Uterus (tissue), 3 donors: ENCODE measurements at regions not wholly inside any gene's neighbourhood (a gene's known extent, or its start where the extent isn't known, plus 50 kb on each side); places are given as distances from the start of the nearest gene placed in this dataset.

ENCODE experiments used
- DNase-seq, 2 donors: peaks; one replicate each; pipeline ENCODE4 v3.0.0-alpha.2; 2019 to 2020
- H3K27ac ChIP-seq, 2 donors: fragments of 200-600 bp; sonication (generic); 1 replicate in 1 of 2; 2 replicates in 1 of 2; pipeline ENCODE4 v1.5.1; 2016 to 2018
- H3K27me3 ChIP-seq, 2 donors: fragments of 200-600 bp; sonication (generic); one replicate each; pipeline ENCODE4 v1.5.1; 2018 to 2019; ENCODE audit warnings: control low read depth in 1 of 2
- H3K36me3 ChIP-seq, 2 donors: fragments of 200-600 bp; sonication (generic); one replicate each; pipeline ENCODE4 v1.5.1; 2019; ENCODE audit warnings: control low read depth in 1 of 2
- H3K4me1 ChIP-seq, 2 donors: fragments of 200-600 bp; sonication (generic); one replicate each; pipeline ENCODE4 v1.5.1; 2018 to 2019; ENCODE audit warnings: control low read depth in 1 of 2
- H3K4me3 ChIP-seq, 2 donors: fragments of 200-600 bp; sonication (generic); 1 replicate in 1 of 2; 2 replicates in 1 of 2; pipeline ENCODE4 v1.5.1; 2018 to 2019; ENCODE audit warnings: mild to moderate bottlenecking in 1 of 2
- H3K9me3 ChIP-seq, 2 donors: fragments of 200-600 bp; sonication (generic); one replicate each; pipeline ENCODE4 v1.5.1; 2019; ENCODE audit warnings: control low read depth in 1 of 2
- POLR2A ChIP-seq, 2 donors: fragments of 450-650 bp; IDR thresholded peaks; one replicate each; pipeline ENCODE4 v1.6.1; 2016; ENCODE audit warnings: antibody characterized with exemption in 2 of 2, mild to moderate bottlenecking in 1 of 2, moderate library complexity in 1 of 2
- intact Hi-C: fragments of 100-400 bp; cut with DNase I; formaldehyde crosslinking; loops from one replicate; pipeline ENCODE4 v1.15.1; 2023; ENCODE audit warnings: low total_unique reads
- TF ChIP-seq, protein P1 (sequence below), 4 experiments: fragments of 200-600 bp in 2 of 4; fragments of 450-650 bp in 2 of 4; sonication (generic) in 2 of 4; IDR thresholded peaks; one replicate each; pipeline ENCODE4 v1.5.1; 2016 to 2019; ENCODE audit warnings: antibody characterized with exemption in 4 of 4, mild to moderate bottlenecking in 2 of 4, moderate library complexity in 1 of 4
- donor health status: DM: yes; HTN: yes; CAD: no.

- H3K4me1 ChIP-seq, result no peaks in the 10 kb centered on the region
- no peaks in the 10 kb centered on the region for H3K27me3 ChIP-seq
- TF ChIP-seq, protein P1, sequence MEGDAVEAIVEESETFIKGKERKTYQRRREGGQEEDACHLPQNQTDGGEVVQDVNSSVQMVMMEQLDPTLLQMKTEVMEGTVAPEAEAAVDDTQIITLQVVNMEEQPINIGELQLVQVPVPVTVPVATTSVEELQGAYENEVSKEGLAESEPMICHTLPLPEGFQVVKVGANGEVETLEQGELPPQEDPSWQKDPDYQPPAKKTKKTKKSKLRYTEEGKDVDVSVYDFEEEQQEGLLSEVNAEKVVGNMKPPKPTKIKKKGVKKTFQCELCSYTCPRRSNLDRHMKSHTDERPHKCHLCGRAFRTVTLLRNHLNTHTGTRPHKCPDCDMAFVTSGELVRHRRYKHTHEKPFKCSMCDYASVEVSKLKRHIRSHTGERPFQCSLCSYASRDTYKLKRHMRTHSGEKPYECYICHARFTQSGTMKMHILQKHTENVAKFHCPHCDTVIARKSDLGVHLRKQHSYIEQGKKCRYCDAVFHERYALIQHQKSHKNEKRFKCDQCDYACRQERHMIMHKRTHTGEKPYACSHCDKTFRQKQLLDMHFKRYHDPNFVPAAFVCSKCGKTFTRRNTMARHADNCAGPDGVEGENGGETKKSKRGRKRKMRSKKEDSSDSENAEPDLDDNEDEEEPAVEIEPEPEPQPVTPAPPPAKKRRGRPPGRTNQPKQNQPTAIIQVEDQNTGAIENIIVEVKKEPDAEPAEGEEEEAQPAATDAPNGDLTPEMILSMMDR (IDR thresholded peaks at IDR 0.05), result no peak
- no peak for TF ChIP-seq POLR2A (IDR thresholded peaks at IDR 0.05)
- H3K27ac ChIP-seq, result no peak overlapping the region
- DNase-seq, result no peak
- no peaks in the 10 kb centered on the region for H3K36me3 ChIP-seq
- H3K4me3 ChIP-seq, result no peak overlapping the region
- intact Hi-C loops, result no loop called here
- H3K9me3 ChIP-seq, result no peaks in the 10 kb centered on the region
Measured at GRCh38 chr18:33854827-33855139, 276.8 kb downstream of the ASXL3 start.

- no peaks in the 10 kb centered on the region for H3K36me3 ChIP-seq
Measured at GRCh38 chr18:33854086-33854826, 276.2 kb downstream of the ASXL3 start.

GRCh38 chr18:33853187-33853586, 275.2 kb downstream of the ASXL3 start:
- intact Hi-C loops, result no loop called here
- TF ChIP-seq, protein P1 (IDR thresholded peaks at IDR 0.05), result no peak
- TF ChIP-seq POLR2A (IDR thresholded peaks at IDR 0.05), result no peak

More at GRCh38 chr18:33854086-33854826, 276.2 kb downstream of the ASXL3 start:
- no peaks in the 10 kb centered on the region for H3K9me3 ChIP-seq
- H3K27ac ChIP-seq, result no peak overlapping the region
- no peak for DNase-seq
- H3K4me1 ChIP-seq, result no peaks in the 10 kb centered on the region
- no peak overlapping the region for H3K4me3 ChIP-seq
- TF ChIP-seq, protein P1 (IDR thresholded peaks at IDR 0.05), result no peak
- no peak for TF ChIP-seq POLR2A (IDR thresholded peaks at IDR 0.05)
- no peaks in the 10 kb centered on the region for H3K27me3 ChIP-seq
- intact Hi-C loops, result no loop called here

DNA sequence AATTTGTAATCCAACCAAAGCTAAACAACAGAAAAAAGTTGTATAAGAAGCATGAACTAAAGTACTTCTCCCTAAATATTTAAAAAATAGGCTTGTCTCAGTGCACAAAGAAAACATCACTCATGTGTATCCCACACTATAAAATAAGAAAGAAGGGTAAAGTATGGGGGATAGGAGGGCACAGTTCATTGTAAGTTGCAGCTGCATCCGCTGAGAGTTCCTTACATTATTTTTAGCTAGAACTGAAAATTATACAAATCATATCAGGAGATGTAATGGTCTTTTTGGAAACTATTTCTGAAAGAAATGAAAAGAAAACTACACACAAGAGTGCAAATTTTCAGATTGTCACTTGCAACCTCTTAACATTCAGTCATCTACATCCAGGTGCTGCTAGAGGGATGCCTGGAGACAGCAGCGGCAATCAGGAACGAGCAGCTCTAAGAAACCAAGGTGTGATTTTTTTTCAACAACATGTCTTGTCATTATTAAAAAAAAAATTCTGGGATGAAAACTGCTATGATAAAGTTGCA, 273.6 kb downstream of the ASXL3 start:
- Histone ChIP-seq H3K4me1 (no peaks in the 10 kb centered on the region), H3K27ac (no peak overlapping the region), H3K4me3 (no peak overlapping the region), H3K9me3 (no peaks in the 10 kb centered on the region), H3K27me3 (no peaks in the 10 kb centered on the region), H3K36me3 (no peaks in the 10 kb centered on the region)
- DNase-seq, result no peak
- intact Hi-C loops, result no loop called here
- no peak for TF ChIP-seq POLR2A (IDR thresholded peaks at IDR 0.05)
- TF ChIP-seq, protein P1 (IDR thresholded peaks at IDR 0.05), result no peak

More at GRCh38 chr18:33853187-33853586, 275.2 kb downstream of the ASXL3 start:
- Histone ChIP-seq H3K9me3 (no peaks in the 10 kb centered on the region), H3K27me3 (no peaks in the 10 kb centered on the region), H3K4me1 (no peaks in the 10 kb centered on the region), H3K4me3 (no peak overlapping the region), H3K36me3 (no peaks in the 10 kb centered on the region), H3K27ac (no peak overlapping the region)
- DNase-seq, result no peak

DNA sequence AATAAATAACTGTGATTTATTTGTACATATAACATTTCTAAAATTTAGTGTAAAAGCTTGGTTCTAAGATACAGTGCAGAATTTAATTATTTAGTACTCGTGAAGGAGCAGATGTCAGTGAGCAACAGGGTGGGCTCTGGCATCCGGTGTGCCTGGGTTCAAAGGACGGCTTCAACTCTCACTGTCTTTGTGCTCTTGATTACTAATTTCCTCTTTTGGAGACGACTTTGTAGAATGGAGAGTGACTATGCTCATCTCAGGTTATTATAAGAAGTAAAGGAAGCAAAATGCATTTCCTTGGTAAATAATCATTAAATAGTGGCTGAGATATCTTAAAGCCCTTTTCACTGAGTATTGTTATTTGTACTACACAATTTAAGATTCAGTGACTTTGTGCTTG, 271.7 kb downstream of the ASXL3 start:
- intact Hi-C loops, result no loop called here
- Histone ChIP-seq H3K4me3 (no peak overlapping the region), H3K36me3 (no peaks in the 10 kb centered on the region), H3K9me3 (no peaks in the 10 kb centered on the region), H3K4me1 (no peaks in the 10 kb centered on the region), H3K27ac (no peak overlapping the region), H3K27me3 (no peaks in the 10 kb centered on the region)
- TF ChIP-seq, protein P1 (IDR thresholded peaks at IDR 0.05), result no peak
- no peak for TF ChIP-seq POLR2A (IDR thresholded peaks at IDR 0.05)
- no peak for DNase-seq
